ENCODE measurements at regions not wholly inside any gene's neighbourhood (a gene's known extent, or its start where the extent isn't known, plus 50 kb on each side); places are given as distances from the start of the nearest gene placed in this dataset.

GRCh38 chr11:23869671-23870070 lies 627.2 kb upstream of the LUZP2 start:
- TF ChIP-seq, protein P1, sequence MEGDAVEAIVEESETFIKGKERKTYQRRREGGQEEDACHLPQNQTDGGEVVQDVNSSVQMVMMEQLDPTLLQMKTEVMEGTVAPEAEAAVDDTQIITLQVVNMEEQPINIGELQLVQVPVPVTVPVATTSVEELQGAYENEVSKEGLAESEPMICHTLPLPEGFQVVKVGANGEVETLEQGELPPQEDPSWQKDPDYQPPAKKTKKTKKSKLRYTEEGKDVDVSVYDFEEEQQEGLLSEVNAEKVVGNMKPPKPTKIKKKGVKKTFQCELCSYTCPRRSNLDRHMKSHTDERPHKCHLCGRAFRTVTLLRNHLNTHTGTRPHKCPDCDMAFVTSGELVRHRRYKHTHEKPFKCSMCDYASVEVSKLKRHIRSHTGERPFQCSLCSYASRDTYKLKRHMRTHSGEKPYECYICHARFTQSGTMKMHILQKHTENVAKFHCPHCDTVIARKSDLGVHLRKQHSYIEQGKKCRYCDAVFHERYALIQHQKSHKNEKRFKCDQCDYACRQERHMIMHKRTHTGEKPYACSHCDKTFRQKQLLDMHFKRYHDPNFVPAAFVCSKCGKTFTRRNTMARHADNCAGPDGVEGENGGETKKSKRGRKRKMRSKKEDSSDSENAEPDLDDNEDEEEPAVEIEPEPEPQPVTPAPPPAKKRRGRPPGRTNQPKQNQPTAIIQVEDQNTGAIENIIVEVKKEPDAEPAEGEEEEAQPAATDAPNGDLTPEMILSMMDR (IDR thresholded peaks at IDR 0.05), result no peak
- no peak for TF ChIP-seq ZFX (IDR thresholded peaks at IDR 0.05; ENCODE audit: borderline replicate concordance)
